WTC11 (cell line): ENCODE measurements at regions not wholly inside any gene's neighbourhood (a gene's known extent, or its start where the extent isn't known, plus 50 kb on each side); places are given as distances from the start of the nearest gene placed in this dataset.

Source experiments
- AFF4 ChIP-seq: sonication (generic); formaldehyde crosslinking; IDR thresholded peaks from 2 replicates; pipeline ENCODE4 v1.8.1; 2023; ENCODE audit warnings: mild to moderate bottlenecking, missing genetic modification reagents, borderline replicate concordance
- ATF1 ChIP-seq: sonication (generic); formaldehyde crosslinking; IDR thresholded peaks from 2 replicates; pipeline ENCODE4 v1.8.1; 2023; ENCODE audit warnings: mild to moderate bottlenecking, moderate library complexity, missing genetic modification reagents
- CREM ChIP-seq: sonication (generic); formaldehyde crosslinking; IDR thresholded peaks from 2 replicates; pipeline ENCODE4 v1.8.1; 2022; ENCODE audit warnings: mild to moderate bottlenecking, missing genetic modification reagents, moderate library complexity
- FOXJ3 ChIP-seq: sonication (generic); formaldehyde crosslinking; IDR thresholded peaks from 2 replicates; pipeline ENCODE4 v1.9.0; 2021; ENCODE audit warnings: missing genetic modification reagents, mild to moderate bottlenecking, borderline replicate concordance
- FOXK1 ChIP-seq: sonication (generic); formaldehyde crosslinking; IDR thresholded peaks from 2 replicates; pipeline ENCODE4 v1.8.0; 2022; ENCODE audit warnings: mild to moderate bottlenecking, moderate library complexity, missing genetic modification reagents
- MXD4 ChIP-seq: fragments of 250-450 bp; sonication (Bioruptor Pico); IDR thresholded peaks from 2 replicates; pipeline ENCODE4 v1.8.0; 2021; ENCODE audit warnings: mild to moderate bottlenecking, moderate library complexity, borderline replicate concordance
- OVOL2 ChIP-seq: fragments of 250-450 bp; sonication (Bioruptor Pico); IDR thresholded peaks from 2 replicates; pipeline ENCODE4 v1.9.0; 2021; ENCODE audit warnings: mild to moderate bottlenecking, borderline replicate concordance
- PRRX2 ChIP-seq: fragments of 250-450 bp; sonication (Bioruptor Pico); IDR thresholded peaks from 2 replicates; pipeline ENCODE4 v1.8.0; 2021; ENCODE audit warnings: mild to moderate bottlenecking
- SMAD3 ChIP-seq: sonication (generic); formaldehyde crosslinking; IDR thresholded peaks from 2 replicates; pipeline ENCODE4 v1.8.0; 2022; ENCODE audit warnings: missing genetic modification reagents, mild to moderate bottlenecking, borderline replicate concordance
- ZNF138 ChIP-seq: sonication (generic); formaldehyde crosslinking; conservative IDR thresholded peaks from 2 replicates; pipeline ENCODE4 v1.8.1; 2022; ENCODE audit warnings: mild to moderate bottlenecking, moderate library complexity, missing genetic modification reagents
- TF ChIP-seq, protein P1 (sequence below): fragments of 200-600 bp; IDR thresholded peaks from 2 replicates; pipeline ENCODE4 v1.8.0; 2022; ENCODE audit warnings: antibody characterized with exemption
- TF ChIP-seq, protein P2 (sequence below): sonication (generic); formaldehyde crosslinking; conservative IDR thresholded peaks from 2 replicates; pipeline ENCODE4 v1.8.1; 2022; ENCODE audit warnings: mild to moderate bottlenecking, missing genetic modification reagents
- TF ChIP-seq, protein P3 (sequence below): fragments of 250-450 bp; sonication (Bioruptor Pico); IDR thresholded peaks from 2 replicates; pipeline ENCODE4 v2.1.2; 2022; ENCODE audit warnings: mild to moderate bottlenecking, moderate library complexity

- TF ChIP-seq MXD4 (CRISPR knock-in tag) (no peak), FOXJ3 (CRISPR knock-in tag) (no peak), CREM (CRISPR knock-in tag) (no peak), FOXK1 (CRISPR knock-in tag) (no peak), OVOL2 (CRISPR knock-in tag) (no peak), SMAD3 (no peak), ATF1 (CRISPR knock-in tag) (no peak), AFF4 (no peak), PRRX2 (no peak), ZNF138 (no peak)
- TF ChIP-seq, protein P1, sequence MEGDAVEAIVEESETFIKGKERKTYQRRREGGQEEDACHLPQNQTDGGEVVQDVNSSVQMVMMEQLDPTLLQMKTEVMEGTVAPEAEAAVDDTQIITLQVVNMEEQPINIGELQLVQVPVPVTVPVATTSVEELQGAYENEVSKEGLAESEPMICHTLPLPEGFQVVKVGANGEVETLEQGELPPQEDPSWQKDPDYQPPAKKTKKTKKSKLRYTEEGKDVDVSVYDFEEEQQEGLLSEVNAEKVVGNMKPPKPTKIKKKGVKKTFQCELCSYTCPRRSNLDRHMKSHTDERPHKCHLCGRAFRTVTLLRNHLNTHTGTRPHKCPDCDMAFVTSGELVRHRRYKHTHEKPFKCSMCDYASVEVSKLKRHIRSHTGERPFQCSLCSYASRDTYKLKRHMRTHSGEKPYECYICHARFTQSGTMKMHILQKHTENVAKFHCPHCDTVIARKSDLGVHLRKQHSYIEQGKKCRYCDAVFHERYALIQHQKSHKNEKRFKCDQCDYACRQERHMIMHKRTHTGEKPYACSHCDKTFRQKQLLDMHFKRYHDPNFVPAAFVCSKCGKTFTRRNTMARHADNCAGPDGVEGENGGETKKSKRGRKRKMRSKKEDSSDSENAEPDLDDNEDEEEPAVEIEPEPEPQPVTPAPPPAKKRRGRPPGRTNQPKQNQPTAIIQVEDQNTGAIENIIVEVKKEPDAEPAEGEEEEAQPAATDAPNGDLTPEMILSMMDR: no peak
- TF ChIP-seq, protein P2, sequence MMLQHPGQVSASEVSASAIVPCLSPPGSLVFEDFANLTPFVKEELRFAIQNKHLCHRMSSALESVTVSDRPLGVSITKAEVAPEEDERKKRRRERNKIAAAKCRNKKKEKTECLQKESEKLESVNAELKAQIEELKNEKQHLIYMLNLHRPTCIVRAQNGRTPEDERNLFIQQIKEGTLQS (CRISPR knock-in tag): no peak
- TF ChIP-seq, protein P3, sequence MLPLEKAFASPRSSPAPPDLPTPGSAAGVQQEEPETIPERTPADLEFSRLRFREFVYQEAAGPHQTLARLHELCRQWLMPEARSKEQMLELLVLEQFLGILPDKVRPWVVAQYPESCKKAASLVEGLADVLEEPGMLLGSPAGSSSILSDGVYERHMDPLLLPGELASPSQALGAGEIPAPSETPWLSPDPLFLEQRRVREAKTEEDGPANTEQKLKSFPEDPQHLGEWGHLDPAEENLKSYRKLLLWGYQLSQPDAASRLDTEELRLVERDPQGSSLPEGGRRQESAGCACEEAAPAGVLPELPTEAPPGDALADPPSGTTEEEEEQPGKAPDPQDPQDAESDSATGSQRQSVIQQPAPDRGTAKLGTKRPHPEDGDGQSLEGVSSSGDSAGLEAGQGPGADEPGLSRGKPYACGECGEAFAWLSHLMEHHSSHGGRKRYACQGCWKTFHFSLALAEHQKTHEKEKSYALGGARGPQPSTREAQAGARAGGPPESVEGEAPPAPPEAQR (CRISPR knock-in tag): no peak
Measured at GRCh38 chr4:18684932-18685331, 663.4 kb upstream of the LCORL start.
